ENCODE measurements at regions not wholly inside any gene's neighbourhood (a gene's known extent, or its start where the extent isn't known, plus 50 kb on each side); places are given as distances from the start of the nearest gene placed in this dataset.

DNA sequence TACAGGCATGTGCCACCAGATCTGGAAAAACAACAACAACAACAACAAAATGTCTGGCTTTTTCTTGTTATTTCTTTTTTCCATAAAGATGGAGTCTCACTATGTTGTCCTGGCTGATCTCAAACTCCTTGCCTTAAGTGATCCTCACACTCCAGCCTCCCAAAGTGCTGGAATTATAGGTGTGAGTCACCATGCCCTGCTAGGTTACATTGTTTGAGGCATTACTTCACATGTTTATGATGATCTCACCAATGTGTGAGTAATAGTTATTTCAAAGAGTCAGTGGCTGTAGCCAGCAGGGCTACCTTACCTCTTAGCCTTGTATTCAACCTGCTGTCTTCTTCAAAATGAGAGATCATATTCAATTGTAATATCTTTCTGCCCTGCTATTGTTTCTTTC lies 445.7 kb downstream of the AMY1C start:
- H3K27me3 ChIP-seq (replicated peaks; ENCODE audit: control insufficient read depth, insufficient read depth, low read length), result no peaks in the 10 kb centered on the region
- no peaks in the 10 kb centered on the region for H3K36me3 Mint-ChIP-seq (ENCODE audit: insufficient read depth, unreplicated experiment)
- H3K27me3 Mint-ChIP-seq (ENCODE audit: insufficient read depth, unreplicated experiment), result no peaks in the 10 kb centered on the region
- ChIA-PET CTCF (no interaction called here), POLR2A (no interaction called here)
- no peaks in the 10 kb centered on the region for H3K36me3 ChIP-seq (ENCODE audit: control insufficient read depth, insufficient read depth, low read length)
- H3K9me3 Mint-ChIP-seq (ENCODE audit: unreplicated experiment), result no peaks in the 10 kb centered on the region
- TF ChIP-seq, protein P1, sequence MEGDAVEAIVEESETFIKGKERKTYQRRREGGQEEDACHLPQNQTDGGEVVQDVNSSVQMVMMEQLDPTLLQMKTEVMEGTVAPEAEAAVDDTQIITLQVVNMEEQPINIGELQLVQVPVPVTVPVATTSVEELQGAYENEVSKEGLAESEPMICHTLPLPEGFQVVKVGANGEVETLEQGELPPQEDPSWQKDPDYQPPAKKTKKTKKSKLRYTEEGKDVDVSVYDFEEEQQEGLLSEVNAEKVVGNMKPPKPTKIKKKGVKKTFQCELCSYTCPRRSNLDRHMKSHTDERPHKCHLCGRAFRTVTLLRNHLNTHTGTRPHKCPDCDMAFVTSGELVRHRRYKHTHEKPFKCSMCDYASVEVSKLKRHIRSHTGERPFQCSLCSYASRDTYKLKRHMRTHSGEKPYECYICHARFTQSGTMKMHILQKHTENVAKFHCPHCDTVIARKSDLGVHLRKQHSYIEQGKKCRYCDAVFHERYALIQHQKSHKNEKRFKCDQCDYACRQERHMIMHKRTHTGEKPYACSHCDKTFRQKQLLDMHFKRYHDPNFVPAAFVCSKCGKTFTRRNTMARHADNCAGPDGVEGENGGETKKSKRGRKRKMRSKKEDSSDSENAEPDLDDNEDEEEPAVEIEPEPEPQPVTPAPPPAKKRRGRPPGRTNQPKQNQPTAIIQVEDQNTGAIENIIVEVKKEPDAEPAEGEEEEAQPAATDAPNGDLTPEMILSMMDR (IDR thresholded peaks at IDR 0.05; ENCODE audit: insufficient read depth in 1 of 2, low read depth in 1 of 2, low read length in 1 of 2, severe bottlenecking in 1 of 2, unreplicated experiment in 1 of 2), result no peak
- no peak for DNase-seq
- no peak overlapping the region for H3K4me3 Mint-ChIP-seq (ENCODE audit: unreplicated experiment)
- no TSS peak for BruUV-seq (replicated peaks)
- no peak overlapping the region for H3K27ac Mint-ChIP-seq (ENCODE audit: unreplicated experiment)
- no peak overlapping the region for H3K4me3 ChIP-seq (ENCODE audit: low read depth, low read length)
- no peaks in the 10 kb centered on the region for H3K4me1 ChIP-seq
- intact Hi-C loops (cut with micrococcal nuclease; ENCODE audit: unreplicated experiment), result no loop called here
- H3K4me1 Mint-ChIP-seq (ENCODE audit: low read depth, unreplicated experiment), result no peaks in the 10 kb centered on the region
- no peaks in the 10 kb centered on the region for H3K9me3 ChIP-seq

DNA sequence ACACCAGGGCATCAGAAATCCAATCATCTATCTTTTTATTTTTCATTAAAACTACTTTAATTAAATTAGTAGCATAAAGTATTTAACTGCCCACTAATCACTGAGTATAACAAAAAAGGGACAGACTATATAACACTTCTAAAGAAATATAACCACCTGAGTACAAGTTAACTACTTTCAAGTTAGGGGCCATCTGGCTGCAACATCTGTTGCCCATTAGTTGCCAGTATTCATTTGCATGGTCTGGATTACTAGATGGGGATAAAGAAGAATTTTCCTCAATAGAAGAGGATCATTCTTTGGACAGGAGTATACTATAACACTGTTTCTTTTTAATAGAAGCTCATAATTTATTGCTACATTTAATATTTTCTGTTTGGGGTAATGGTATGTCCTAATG lies 446.4 kb downstream of the AMY1C start:
- H3K36me3 Mint-ChIP-seq (ENCODE audit: insufficient read depth, unreplicated experiment), result no peaks in the 10 kb centered on the region
- TF ChIP-seq, protein P1 (IDR thresholded peaks at IDR 0.05; ENCODE audit: insufficient read depth in 1 of 2, low read depth in 1 of 2, low read length in 1 of 2, severe bottlenecking in 1 of 2, unreplicated experiment in 1 of 2), result no peak
- Histone ChIP-seq H3K4me3 (ENCODE audit: low read depth, low read length) (no peak overlapping the region), H3K9me3 (no peaks in the 10 kb centered on the region), H3K36me3 (ENCODE audit: control insufficient read depth, insufficient read depth, low read length) (no peaks in the 10 kb centered on the region), H3K27me3 (replicated peaks; ENCODE audit: control insufficient read depth, insufficient read depth, low read length) (no peaks in the 10 kb centered on the region), H3K4me1 (no peaks in the 10 kb centered on the region)
- intact Hi-C loops (cut with micrococcal nuclease; ENCODE audit: unreplicated experiment), result no loop called here
- CTCF ChIA-PET, result no interaction called here
- H3K4me1 Mint-ChIP-seq (ENCODE audit: low read depth, unreplicated experiment), result no peaks in the 10 kb centered on the region
- POLR2A ChIA-PET, result no interaction called here
- no TSS peak for BruUV-seq (replicated peaks)
- H3K27me3 Mint-ChIP-seq (ENCODE audit: insufficient read depth, unreplicated experiment), result no peaks in the 10 kb centered on the region
- H3K9me3 Mint-ChIP-seq (ENCODE audit: unreplicated experiment), result no peaks in the 10 kb centered on the region
- H3K4me3 Mint-ChIP-seq (ENCODE audit: unreplicated experiment), result no peak overlapping the region
- DNase-seq, result no peak
- no peak overlapping the region for H3K27ac Mint-ChIP-seq (ENCODE audit: unreplicated experiment)

DNA sequence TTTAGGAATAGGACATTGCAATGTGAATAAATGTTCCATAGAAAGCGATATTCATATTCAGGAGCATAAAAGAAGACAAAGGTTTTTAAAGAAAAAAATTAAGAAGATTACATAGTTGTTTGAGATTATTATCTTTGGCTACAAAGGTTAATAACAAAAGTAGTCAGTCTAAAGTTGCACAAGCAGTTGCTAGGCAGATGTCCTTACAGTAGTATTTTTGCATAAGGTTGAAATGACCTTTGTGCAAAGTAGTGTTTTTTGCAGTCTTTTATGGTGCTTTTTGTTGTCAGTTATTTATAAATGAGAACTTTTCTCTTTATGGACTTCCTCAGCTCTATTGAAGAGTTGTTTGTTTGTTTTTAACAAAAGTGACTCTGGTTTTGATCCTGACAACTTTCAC lies 447.8 kb downstream of the AMY1C start:
- ChIA-PET CTCF (no interaction called here), POLR2A (no interaction called here)
- Mint-ChIP-seq H3K36me3 (ENCODE audit: insufficient read depth, unreplicated experiment) (no peaks in the 10 kb centered on the region), H3K27me3 (ENCODE audit: insufficient read depth, unreplicated experiment) (no peaks in the 10 kb centered on the region), H3K4me1 (ENCODE audit: low read depth, unreplicated experiment) (no peaks in the 10 kb centered on the region), H3K27ac (ENCODE audit: unreplicated experiment) (no peak overlapping the region), H3K9me3 (ENCODE audit: unreplicated experiment) (no peaks in the 10 kb centered on the region), H3K4me3 (ENCODE audit: unreplicated experiment) (no peak overlapping the region)
- no TSS peak for BruUV-seq (replicated peaks)
- DNase-seq, result no peak
- Histone ChIP-seq H3K9me3 (no peaks in the 10 kb centered on the region), H3K36me3 (ENCODE audit: control insufficient read depth, insufficient read depth, low read length) (no peaks in the 10 kb centered on the region), H3K4me3 (ENCODE audit: low read depth, low read length) (no peak overlapping the region), H3K4me1 (no peaks in the 10 kb centered on the region), H3K27me3 (replicated peaks; ENCODE audit: control insufficient read depth, insufficient read depth, low read length) (no peaks in the 10 kb centered on the region)
- TF ChIP-seq, protein P1 (IDR thresholded peaks at IDR 0.05; ENCODE audit: insufficient read depth in 1 of 2, low read depth in 1 of 2, low read length in 1 of 2, severe bottlenecking in 1 of 2, unreplicated experiment in 1 of 2), result no peak
- intact Hi-C loops (cut with micrococcal nuclease; ENCODE audit: unreplicated experiment), result no loop called here
